DMS 273 (cell line): ENCODE measurements at regions not wholly inside any gene's neighbourhood (a gene's known extent, or its start where the extent isn't known, plus 50 kb on each side); places are given as distances from the start of the nearest gene placed in this dataset.
"Not testable (repeated sequence)": the region's sequence is repeated elsewhere in the genome, so short reads cannot be mapped to it uniquely, and the experiment has no call there.

Experiments used
- DNase-seq: peaks from one replicate; lab custom pipeline; 2025; ENCODE audit not compliant: unreplicated experiment; lab: John Stamatoyannopoulos, UW

DNA sequence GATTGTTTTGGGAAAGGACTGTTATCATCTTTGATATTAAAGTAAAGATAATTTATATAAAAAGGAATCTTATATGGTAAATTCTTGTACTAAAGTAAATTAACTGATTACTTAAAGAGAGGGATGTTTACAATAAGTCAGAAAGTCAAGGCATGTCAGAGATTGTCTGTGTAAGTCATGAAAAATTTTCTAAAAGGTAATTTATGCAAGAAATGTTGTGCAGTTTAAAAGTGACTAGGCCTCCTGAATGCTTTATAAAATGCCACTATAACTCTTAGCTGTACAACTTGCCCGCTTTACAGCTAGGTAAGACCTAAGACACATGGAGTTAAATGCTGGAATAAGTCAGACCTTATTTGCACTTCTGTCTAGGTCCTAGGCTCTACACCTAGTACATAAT lies 692.9 kb downstream of the GBE1 start:
- no peak for DNase-seq

DNA sequence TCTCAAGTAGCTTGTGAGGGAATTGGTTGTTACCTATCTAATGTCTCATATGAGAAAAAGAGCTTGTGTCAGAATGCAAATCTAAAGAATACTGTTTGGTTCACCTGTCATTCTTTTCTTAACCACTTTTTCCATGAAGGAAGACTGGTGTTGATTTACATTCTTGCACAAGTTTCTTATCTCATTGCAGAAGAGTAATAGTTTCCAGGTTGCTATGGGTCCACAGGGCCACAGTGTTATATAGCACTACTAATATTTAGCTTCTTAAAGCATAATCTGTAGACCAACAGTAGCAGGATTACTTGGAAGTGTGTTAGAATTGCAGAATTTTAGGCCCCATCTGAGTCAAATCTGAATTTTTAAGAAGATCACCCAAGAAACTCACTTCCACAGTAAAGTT lies 697.5 kb downstream of the GBE1 start:
- DNase-seq, result no peak

GRCh38 chr3:81051133-81051532 lies 710.3 kb downstream of the GBE1 start:
- DNase-seq, result not testable (repeated sequence)

DNA sequence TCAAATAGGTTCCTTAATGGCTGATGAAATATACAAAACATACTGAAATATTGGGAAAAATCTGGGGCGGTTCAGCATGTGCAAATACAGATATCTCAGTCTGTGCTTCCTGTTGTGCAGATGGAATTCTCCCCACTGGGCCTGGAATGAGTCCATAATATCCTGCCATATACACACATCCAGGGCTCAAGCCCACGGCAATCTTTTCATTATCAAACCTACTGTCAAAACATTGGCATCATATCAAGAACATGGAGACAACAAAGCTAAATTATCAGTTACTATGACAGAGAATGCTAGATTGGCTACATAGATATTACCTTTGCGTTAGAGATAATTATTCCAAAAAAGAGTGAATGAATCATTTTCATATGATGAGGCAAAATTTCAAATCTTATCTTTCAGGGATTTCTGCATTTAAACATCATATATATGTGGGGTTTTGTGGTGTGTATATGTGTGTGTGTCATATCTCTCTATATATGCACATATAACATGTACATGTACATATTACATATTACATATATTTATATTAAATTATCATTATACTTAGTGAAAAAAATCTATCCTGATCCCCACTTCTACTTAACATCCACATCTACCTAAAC lies 713.3 kb downstream of the GBE1 start:
- DNase-seq, result no peak

GRCh38 chr3:81045976-81046375 lies 715.5 kb downstream of the GBE1 start:
- no peak for DNase-seq

DNA sequence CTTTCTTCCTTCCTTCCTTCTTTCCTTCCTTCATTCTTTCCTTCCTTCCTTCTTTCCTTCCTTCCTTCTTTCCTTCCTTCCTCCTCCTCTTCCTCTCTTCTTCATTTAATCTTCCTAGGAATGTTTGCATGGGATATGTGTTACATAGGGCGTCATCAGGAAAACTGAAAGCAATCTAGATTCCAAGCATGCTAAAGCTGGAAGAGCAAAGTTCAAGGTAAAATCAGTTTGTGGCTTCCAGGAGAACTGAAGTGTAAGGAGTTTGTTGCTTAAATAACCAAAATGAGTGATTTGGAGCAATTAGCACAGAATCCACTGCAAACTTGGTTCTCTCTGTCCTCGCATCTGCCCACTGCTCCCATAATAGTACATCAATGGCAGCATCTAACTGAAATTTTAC lies 716.2 kb downstream of the GBE1 start:
- no peak for DNase-seq

GRCh38 chr3:81043660-81044199 lies 717.7 kb downstream of the GBE1 start:
- no peak for DNase-seq

DNA sequence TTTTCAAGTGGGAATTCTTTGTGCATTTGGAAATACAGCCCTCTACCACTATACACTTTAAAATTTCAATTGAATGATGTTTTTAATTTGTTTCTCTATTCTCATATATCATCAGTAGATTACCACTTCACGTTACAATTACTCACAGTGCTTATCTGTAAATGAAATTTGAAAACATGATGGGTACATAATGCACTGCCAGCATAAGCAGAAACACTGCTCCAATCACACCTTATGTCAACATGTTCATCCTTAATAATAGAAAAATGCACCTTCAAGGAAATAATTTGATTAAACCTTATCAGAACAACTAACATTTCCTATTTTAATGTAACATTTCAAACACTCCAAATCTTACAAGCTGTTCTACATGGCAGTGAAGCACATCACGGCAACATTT lies 718.4 kb downstream of the GBE1 start:
- DNase-seq, result no peak

- no peak for DNase-seq
These were observed 720.1 kb downstream of the GBE1 start for GRCh38 chr3:81041331-81041730.

DNA sequence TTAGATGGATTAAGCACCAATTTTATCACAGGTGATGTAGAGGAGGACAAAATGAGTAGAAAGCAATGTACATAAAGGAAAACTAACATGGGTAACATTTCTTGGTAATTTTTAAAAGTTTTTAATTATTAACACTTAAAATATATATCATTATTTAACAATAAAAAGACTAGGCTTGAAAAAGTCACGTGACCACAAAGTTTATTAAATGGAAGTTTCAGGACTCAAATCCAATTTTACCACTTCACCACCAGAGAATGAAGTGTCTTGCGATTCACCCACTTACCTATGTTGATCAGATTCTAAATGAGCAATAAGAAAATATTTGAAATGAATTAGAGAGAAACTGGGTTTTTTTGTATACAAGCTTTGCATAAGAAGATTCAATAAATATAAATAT lies 721.3 kb downstream of the GBE1 start:
- no peak for DNase-seq

- no peak for DNase-seq
These were observed 727.8 kb downstream of the GBE1 start for GRCh38 chr3:81033684-81034083.

DNA sequence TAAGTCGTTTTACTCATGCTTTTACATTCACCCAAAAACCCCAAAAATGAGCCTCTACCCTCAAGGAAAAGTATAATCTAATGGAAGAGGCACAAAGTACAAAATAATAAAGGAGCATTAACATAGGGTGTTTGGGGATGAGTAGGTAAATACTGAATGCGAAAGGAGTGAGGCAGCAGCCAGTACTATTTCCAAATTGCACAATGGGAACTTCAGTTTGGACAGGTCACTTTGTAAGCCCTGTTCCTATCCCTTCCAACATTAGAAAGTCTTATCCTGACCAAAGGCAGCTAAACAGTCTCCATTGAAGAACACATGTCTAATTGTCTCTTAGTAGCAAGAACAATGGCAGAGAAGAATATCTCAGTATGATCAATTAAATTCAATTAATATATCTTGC lies 728.3 kb downstream of the GBE1 start:
- no peak for DNase-seq

DNA sequence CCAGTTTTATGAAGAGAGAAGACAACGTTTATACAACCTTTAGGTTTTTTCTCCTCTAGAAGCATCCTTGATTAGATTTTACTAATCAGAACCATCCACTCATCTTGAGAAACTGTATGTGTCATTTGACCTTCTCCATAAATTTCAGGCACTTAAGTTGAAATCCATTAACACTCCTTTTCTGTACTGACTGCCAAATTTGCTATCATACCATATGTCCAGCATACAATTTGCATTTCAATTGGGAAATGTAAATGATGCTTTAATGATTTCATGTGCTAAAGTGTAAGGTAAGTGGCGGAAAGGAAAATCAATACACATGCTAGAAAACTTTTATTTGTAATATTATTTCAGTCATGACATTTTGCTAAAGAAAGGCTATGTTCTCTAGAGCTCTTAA lies 731.6 kb downstream of the GBE1 start:
- peak; percentile 53 for DNase-seq

GRCh38 chr3:81027344-81027743 lies 734.1 kb downstream of the GBE1 start:
- peak; percentile 7 for DNase-seq

DNA sequence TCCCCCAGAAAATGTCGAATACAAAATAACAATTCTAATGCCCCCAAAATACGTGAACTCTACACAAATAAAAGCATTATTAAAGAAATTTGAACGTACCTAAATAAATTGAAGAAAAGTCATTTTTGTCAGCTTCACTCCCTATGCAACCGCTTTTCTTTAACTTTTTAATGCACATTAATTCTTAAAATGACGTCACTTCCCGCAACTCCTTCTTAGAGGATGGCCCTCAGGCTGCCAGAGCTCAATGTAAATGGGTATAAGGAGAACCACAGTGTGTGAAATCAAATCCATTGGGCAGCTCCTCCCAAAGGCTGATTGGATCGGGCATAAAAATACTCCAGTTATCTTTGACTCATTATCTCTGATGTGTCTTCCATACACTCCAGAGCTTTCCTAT lies 736.9 kb downstream of the GBE1 start:
- DNase-seq, result no peak

GRCh38 chr3:81022339-81022738 lies 739.1 kb downstream of the GBE1 start:
- DNase-seq, result no peak

DNA sequence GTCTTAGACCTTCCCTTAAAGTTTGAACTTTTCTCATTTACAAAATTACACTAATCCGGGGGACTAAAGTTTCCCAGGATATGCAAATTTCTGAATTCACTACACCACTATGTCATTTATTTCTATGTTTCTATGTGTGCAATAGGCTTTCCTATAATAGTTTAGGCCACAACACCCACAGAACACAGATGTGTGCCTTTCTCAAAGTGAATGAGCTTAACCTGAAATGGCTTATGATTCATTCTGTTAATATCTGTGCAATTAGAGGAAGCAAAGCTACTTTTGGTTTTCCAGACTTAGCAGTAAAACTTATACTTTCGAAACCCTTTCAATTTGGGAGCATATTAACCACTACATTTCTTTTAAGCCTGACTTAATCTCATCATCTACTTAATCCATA lies 748.1 kb downstream of the GBE1 start:
- DNase-seq, result no peak

DNA sequence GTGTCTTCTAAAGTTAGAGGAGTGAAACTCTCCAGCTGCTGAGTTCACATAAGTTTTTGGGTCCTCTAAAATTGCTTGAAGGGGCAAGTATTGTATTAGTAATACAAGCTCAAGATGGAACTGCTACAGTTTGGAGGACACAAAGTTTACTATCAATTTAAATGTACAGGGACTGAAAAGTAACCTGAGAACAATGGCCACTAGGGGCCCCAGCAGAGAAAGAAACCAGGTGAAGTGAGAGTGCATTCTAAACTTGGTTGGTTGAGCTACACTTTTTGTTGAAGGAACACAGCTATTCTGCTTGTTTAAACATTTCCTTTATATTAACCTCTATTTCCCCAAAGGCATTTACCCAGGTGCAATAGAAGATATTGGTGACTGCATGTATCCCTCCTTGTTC lies 755.5 kb downstream of the GBE1 start:
- DNase-seq, result no peak

DNA sequence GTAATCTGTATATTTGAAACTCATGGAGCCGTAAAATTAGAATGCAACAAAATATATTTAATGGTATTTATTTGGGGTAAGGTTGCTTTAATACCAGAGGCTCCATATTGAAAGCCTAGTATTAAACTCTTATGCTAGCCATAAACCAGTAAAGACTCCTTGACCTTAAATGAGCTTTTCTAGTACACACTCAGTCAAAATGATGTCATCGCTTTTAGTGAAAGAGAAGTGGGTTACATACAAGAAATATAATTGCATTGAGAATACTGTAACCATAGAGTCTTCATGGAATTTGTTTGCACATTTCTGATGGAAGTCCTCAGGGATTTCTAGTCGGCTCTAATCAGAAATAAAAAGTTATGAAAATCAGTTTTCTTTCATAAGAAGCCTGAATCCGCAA lies 757.6 kb downstream of the GBE1 start:
- DNase-seq, result no peak

- DNase-seq, result no peak
These were observed 758.3 kb downstream of the GBE1 start for GRCh38 chr3:81003008-81003645.

- no peak for DNase-seq
These were observed 762.0 kb downstream of the GBE1 start for GRCh38 chr3:80999481-80999880.

GRCh38 chr3:80998022-80998421 lies 763.4 kb downstream of the GBE1 start:
- no peak for DNase-seq

- DNase-seq, result no peak
These were observed 763.8 kb downstream of the GBE1 start for GRCh38 chr3:80997622-80998021.
